SU-DHL-6 (cell line): ENCODE measurements at regions not wholly inside any gene's neighbourhood (a gene's known extent, or its start where the extent isn't known, plus 50 kb on each side); places are given as distances from the start of the nearest gene placed in this dataset.

Experiments used
- H2AFZ ChIP-seq: fragments of 200-600 bp; sonication (generic); 2 replicates; pipeline ENCODE4 v1.6.1; 2014; ENCODE audit warnings: low read depth, mild to moderate bottlenecking, moderate library complexity, mixed read lengths, antibody characterized with exemption, low read length; ENCODE audit not compliant: severe bottlenecking
- H3F3A ChIP-seq: fragments of 200-600 bp; shearing (Covaris generic); 2 replicates; pipeline ENCODE4 v1.6.0; 2016; ENCODE audit warnings: antibody characterized with exemption, mild to moderate bottlenecking; ENCODE audit not compliant: insufficient read depth
- H3K27ac ChIP-seq: fragments of 200-600 bp; sonication (generic); 2 replicates; pipeline ENCODE4 v1.5.1; 2016; ENCODE audit warnings: low read depth, mild to moderate bottlenecking, low read length, moderate library complexity, mixed read lengths
- H3K27me3 ChIP-seq: fragments of 200-600 bp; sonication (generic), shearing (Covaris generic); 2 replicates; pipeline ENCODE4 v1.6.0; 2014; ENCODE audit warnings: mild to moderate bottlenecking, low read length
- H3K36me3 ChIP-seq: fragments of 200-600 bp; sonication (generic); 2 replicates; pipeline ENCODE4 v1.6.1; 2014; ENCODE audit warnings: mild to moderate bottlenecking, low read length, mixed read lengths
- H3K4me2 ChIP-seq: fragments of 300-600, 200-600 bp; shearing (Covaris generic), sonication (generic); 2 replicates; pipeline ENCODE4 v1.6.0; 2014; ENCODE audit warnings: low read length, low read depth, mild to moderate bottlenecking; ENCODE audit not compliant: poor library complexity, severe bottlenecking
- H3K4me3 ChIP-seq: fragments of 200-600 bp; sonication (generic); 2 replicates; pipeline ENCODE4 v1.5.1; 2014; ENCODE audit warnings: antibody characterized with exemption, low read length, mild to moderate bottlenecking, mixed read lengths; ENCODE audit not compliant: insufficient read depth, poor library complexity, severe bottlenecking
- H3K79me2 ChIP-seq: fragments of 200-600 bp; sonication (generic); 2 replicates; pipeline ENCODE4 v1.6.1; 2014; ENCODE audit warnings: mild to moderate bottlenecking, low read length, moderate library complexity; ENCODE audit not compliant: insufficient read depth
- H3K9ac ChIP-seq: fragments of 200-600 bp; sonication (generic); 2 replicates; pipeline ENCODE4 v1.7.0; 2014; ENCODE audit warnings: mild to moderate bottlenecking, low read length
- H3K9me2 ChIP-seq: fragments of 200-600 bp; sonication (generic); replicated peaks from 2 replicates; pipeline ENCODE4 v1.6.1; 2014; ENCODE audit warnings: low read length; ENCODE audit not compliant: insufficient read depth
- H3K9me3 ChIP-seq: fragments of 200-600 bp; sonication (generic); 2 replicates; pipeline ENCODE4 v1.6.1; 2014; ENCODE audit warnings: low read length, mixed read lengths; ENCODE audit not compliant: insufficient read depth
- H4K20me1 ChIP-seq: fragments of 200-600 bp; sonication (generic); 2 replicates; pipeline ENCODE4 v1.6.1; 2014; ENCODE audit warnings: low read depth, mild to moderate bottlenecking, antibody characterized with exemption, low read length, moderate library complexity, mixed read lengths
- CTCF ChIP-seq: fragments of 200-600 bp; sonication (generic); IDR thresholded peaks from one replicate; pipeline ENCODE4 v1.5.1; 2017; ENCODE audit warnings: antibody characterized with exemption, mild to moderate bottlenecking, low read length, moderate library complexity; ENCODE audit not compliant: insufficient read depth, poor library complexity, severe bottlenecking
- EZH2phosphoT487 ChIP-seq: fragments of 200-600 bp; sonication (generic), shearing (Covaris generic); conservative IDR thresholded peaks from 2 replicates; pipeline ENCODE4 v1.6.1; 2018; ENCODE audit warnings: mild to moderate bottlenecking, antibody characterized with exemption, low read length, moderate library complexity, mixed read lengths

GRCh38 chr12:87311206-87311605 lies 718.0 kb downstream of the C12orf50 start:
- TF ChIP-seq CTCF (no peak), EZH2phosphoT487 (no peak)
- H3K9me2 ChIP-seq = no peaks in the 10 kb centered on the region
- H3K4me3 ChIP-seq = no peak overlapping the region
- H3K4me2 ChIP-seq = no peak overlapping the region
- H4K20me1 ChIP-seq = no peaks in the 10 kb centered on the region
- no peak overlapping the region for H3K27ac ChIP-seq
- H3K36me3 ChIP-seq = no peaks in the 10 kb centered on the region
- H3K27me3 ChIP-seq = no peaks in the 10 kb centered on the region
- H3F3A ChIP-seq = no peaks in the 10 kb centered on the region
- no peak overlapping the region for H2AFZ ChIP-seq
- no peak overlapping the region for H3K9ac ChIP-seq
- no peaks in the 10 kb centered on the region for H3K9me3 ChIP-seq
- no peaks in the 10 kb centered on the region for H3K79me2 ChIP-seq

- TF ChIP-seq EZH2phosphoT487 = no peak
- no peaks in the 10 kb centered on the region for H3K79me2 ChIP-seq
- H3K27me3 ChIP-seq = no peaks in the 10 kb centered on the region
- H3K4me2 ChIP-seq = no peak overlapping the region
- no peak overlapping the region for H3K4me3 ChIP-seq
- H2AFZ ChIP-seq = no peak overlapping the region
- no peaks in the 10 kb centered on the region for H3K9me3 ChIP-seq
- H3K9ac ChIP-seq = no peak overlapping the region
- H3K9me2 ChIP-seq = no peaks in the 10 kb centered on the region
- H3K27ac ChIP-seq = no peak overlapping the region
- H4K20me1 ChIP-seq = no peaks in the 10 kb centered on the region
- H3K36me3 ChIP-seq = no peaks in the 10 kb centered on the region
- no peaks in the 10 kb centered on the region for H3F3A ChIP-seq
Observed at GRCh38 chr12:87310126-87310525, 719.1 kb downstream of the C12orf50 start.

GRCh38 chr12:87305481-87305880 lies 723.7 kb downstream of the C12orf50 start:
- Histone ChIP-seq H3F3A (no peaks in the 10 kb centered on the region), H3K9me3 (no peaks in the 10 kb centered on the region), H4K20me1 (no peaks in the 10 kb centered on the region), H3K9me2 (no peaks in the 10 kb centered on the region), H3K27ac (no peak overlapping the region), H3K79me2 (no peaks in the 10 kb centered on the region), H3K36me3 (no peaks in the 10 kb centered on the region), H2AFZ (no peak overlapping the region), H3K4me2 (no peak overlapping the region), H3K4me3 (no peak overlapping the region), H3K27me3 (no peaks in the 10 kb centered on the region), H3K9ac (no peak overlapping the region)
- TF ChIP-seq CTCF = no peak
- TF ChIP-seq EZH2phosphoT487 = no peak

GRCh38 chr12:87304406-87304805 lies 724.8 kb downstream of the C12orf50 start:
- Histone ChIP-seq H3K9me3 (no peaks in the 10 kb centered on the region), H3K27me3 (no peaks in the 10 kb centered on the region), H3K79me2 (no peaks in the 10 kb centered on the region), H3K4me3 (no peak overlapping the region), H3K9me2 (no peaks in the 10 kb centered on the region), H2AFZ (no peak overlapping the region), H3K27ac (no peak overlapping the region), H3K4me2 (no peak overlapping the region), H3K36me3 (no peaks in the 10 kb centered on the region), H3F3A (no peaks in the 10 kb centered on the region), H4K20me1 (no peaks in the 10 kb centered on the region), H3K9ac (no peak overlapping the region)
- TF ChIP-seq EZH2phosphoT487 (no peak), CTCF (no peak)
